BLaER1 (cell line): ENCODE measurements at regions not wholly inside any gene's neighbourhood (a gene's known extent, or its start where the extent isn't known, plus 50 kb on each side); places are given as distances from the start of the nearest gene placed in this dataset.

Experiments
- H3K27ac ChIP-seq: shearing (Covaris generic); formaldehyde crosslinking; 2 replicates; pipeline ENCODE4 v1.8.1; 2022
- H3K27me3 ChIP-seq: shearing (Covaris generic); formaldehyde crosslinking; 2 replicates; pipeline ENCODE4 v1.8.1; 2022
- H3K36me3 ChIP-seq: shearing (Covaris generic); formaldehyde crosslinking; 2 replicates; pipeline ENCODE4 v1.8.1; 2022
- H3K4me1 ChIP-seq: shearing (Covaris generic); formaldehyde crosslinking; 2 replicates; pipeline ENCODE4 v1.8.1; 2022
- H3K4me2 ChIP-seq: shearing (Covaris generic); formaldehyde crosslinking; 2 replicates; pipeline ENCODE4 v1.8.1; 2022
- H3K4me3 ChIP-seq: shearing (Covaris generic); formaldehyde crosslinking; 2 replicates; pipeline ENCODE4 v1.8.1; 2022
- H3K9ac ChIP-seq: shearing (Covaris generic); formaldehyde crosslinking; 2 replicates; pipeline ENCODE4 v1.8.1; 2022
- H3K9me3 ChIP-seq: shearing (Covaris generic); formaldehyde crosslinking; 2 replicates; pipeline ENCODE4 v1.8.1; 2022
- H4K20me1 ChIP-seq: shearing (Covaris generic); formaldehyde crosslinking; 2 replicates; pipeline ENCODE4 v1.8.1; 2022
- Cebpa-rat ChIP-seq: shearing (Covaris generic); IDR thresholded peaks from 2 replicates; pipeline ENCODE4 v1.8.1; 2022

GRCh38 chr22:34334893-34335292, 414.6 kb upstream of the LARGE1 start:
- TF ChIP-seq Cebpa-rat, result no peak
- Histone ChIP-seq H3K27ac (no peak overlapping the region), H3K9me3 (peaks cover 29% of the 10 kb centered on the region), H3K4me1 (no peaks in the 10 kb centered on the region), H3K4me2 (no peak overlapping the region), H3K27me3 (no peaks in the 10 kb centered on the region), H4K20me1 (no peaks in the 10 kb centered on the region), H3K4me3 (no peak overlapping the region), H3K9ac (no peak overlapping the region), H3K36me3 (no peaks in the 10 kb centered on the region)

GRCh38 chr22:34344702-34345101, 424.4 kb upstream of the LARGE1 start:
- H4K20me1 ChIP-seq, result no peaks in the 10 kb centered on the region
- H3K4me2 ChIP-seq, result no peak overlapping the region
- no peaks in the 10 kb centered on the region for H3K36me3 ChIP-seq
- H3K4me1 ChIP-seq, result no peaks in the 10 kb centered on the region
- no peak overlapping the region for H3K27ac ChIP-seq
- TF ChIP-seq Cebpa-rat, result no peak
- H3K9me3 ChIP-seq, result no peaks in the 10 kb centered on the region
- no peak overlapping the region for H3K4me3 ChIP-seq
- no peak overlapping the region for H3K9ac ChIP-seq
- no peaks in the 10 kb centered on the region for H3K27me3 ChIP-seq

GRCh38 chr22:34354071-34354817, 434.0 kb upstream of the LARGE1 start:
- Histone ChIP-seq H3K4me3 (no peak overlapping the region), H3K27ac (no peak overlapping the region), H3K4me1 (no peaks in the 10 kb centered on the region), H4K20me1 (no peaks in the 10 kb centered on the region), H3K27me3 (no peaks in the 10 kb centered on the region), H3K9ac (no peak overlapping the region), H3K4me2 (no peak overlapping the region), H3K9me3 (no peaks in the 10 kb centered on the region), H3K36me3 (no peaks in the 10 kb centered on the region)
- TF ChIP-seq Cebpa-rat, result no peak

GRCh38 chr22:34356481-34356880, 436.2 kb upstream of the LARGE1 start:
- H3K4me3 ChIP-seq, result no peak overlapping the region
- no peaks in the 10 kb centered on the region for H3K9me3 ChIP-seq
- no peak for TF ChIP-seq Cebpa-rat
- no peaks in the 10 kb centered on the region for H3K4me1 ChIP-seq
- no peaks in the 10 kb centered on the region for H3K36me3 ChIP-seq
- no peak overlapping the region for H3K4me2 ChIP-seq
- no peak overlapping the region for H3K9ac ChIP-seq
- H3K27me3 ChIP-seq, result no peaks in the 10 kb centered on the region
- no peaks in the 10 kb centered on the region for H4K20me1 ChIP-seq
- H3K27ac ChIP-seq, result no peak overlapping the region

- Histone ChIP-seq H3K27ac (no peak overlapping the region), H3K36me3 (no peaks in the 10 kb centered on the region), H3K27me3 (no peaks in the 10 kb centered on the region), H4K20me1 (no peaks in the 10 kb centered on the region), H3K4me1 (no peaks in the 10 kb centered on the region), H3K9me3 (peaks cover 16% of the 10 kb centered on the region), H3K4me3 (no peak overlapping the region), H3K4me2 (no peak overlapping the region), H3K9ac (no peak overlapping the region)
- TF ChIP-seq Cebpa-rat, result no peak
These were observed 450.4 kb upstream of the LARGE1 start for GRCh38 chr22:34370711-34371110.

- TF ChIP-seq Cebpa-rat, result no peak
- no peak overlapping the region for H3K9ac ChIP-seq
- no peaks in the 10 kb centered on the region for H3K9me3 ChIP-seq
- H3K36me3 ChIP-seq, result no peaks in the 10 kb centered on the region
- H3K27ac ChIP-seq, result no peak overlapping the region
- H3K4me2 ChIP-seq, result no peak overlapping the region
- no peak overlapping the region for H3K4me3 ChIP-seq
- no peaks in the 10 kb centered on the region for H4K20me1 ChIP-seq
- no peaks in the 10 kb centered on the region for H3K4me1 ChIP-seq
- no peaks in the 10 kb centered on the region for H3K27me3 ChIP-seq
These were observed 459.5 kb upstream of the LARGE1 start for GRCh38 chr22:34379825-34380224.

GRCh38 chr22:34380532-34380931, 460.3 kb upstream of the LARGE1 start:
- Histone ChIP-seq H3K36me3 (no peaks in the 10 kb centered on the region), H3K9me3 (no peaks in the 10 kb centered on the region), H3K27ac (no peak overlapping the region), H3K4me2 (no peak overlapping the region), H3K4me1 (no peaks in the 10 kb centered on the region), H3K4me3 (no peak overlapping the region), H3K9ac (no peak overlapping the region), H4K20me1 (no peaks in the 10 kb centered on the region), H3K27me3 (no peaks in the 10 kb centered on the region)
- no peak for TF ChIP-seq Cebpa-rat

GRCh38 chr22:34390400-34390799, 470.1 kb upstream of the LARGE1 start:
- no peaks in the 10 kb centered on the region; the same call in 1 of the 2 replicates for H3K27me3 ChIP-seq
- H3K4me3 ChIP-seq, result no peak overlapping the region
- TF ChIP-seq Cebpa-rat, result no peak
- no peak overlapping the region for H3K9ac ChIP-seq
- H3K27ac ChIP-seq, result no peak overlapping the region
- no peaks in the 10 kb centered on the region for H3K4me1 ChIP-seq
- H4K20me1 ChIP-seq, result no peaks in the 10 kb centered on the region
- H3K9me3 ChIP-seq, result peaks cover 7% of the 10 kb centered on the region; the same call in 1 of the 2 replicates
- H3K4me2 ChIP-seq, result no peak overlapping the region
- no peaks in the 10 kb centered on the region for H3K36me3 ChIP-seq

GRCh38 chr22:34395370-34395769, 475.1 kb upstream of the LARGE1 start:
- no peaks in the 10 kb centered on the region for H4K20me1 ChIP-seq
- H3K4me3 ChIP-seq, result no peak overlapping the region
- H3K4me2 ChIP-seq, result no peak overlapping the region
- H3K27ac ChIP-seq, result no peak overlapping the region
- no peaks in the 10 kb centered on the region for H3K36me3 ChIP-seq
- no peaks in the 10 kb centered on the region; the same call in 1 of the 2 replicates for H3K27me3 ChIP-seq
- H3K9ac ChIP-seq, result no peak overlapping the region
- no peak for TF ChIP-seq Cebpa-rat
- H3K9me3 ChIP-seq, result peaks cover 6% of the 10 kb centered on the region; the same call in 1 of the 2 replicates
- H3K4me1 ChIP-seq, result no peaks in the 10 kb centered on the region

GRCh38 chr22:34403667-34404066, 483.4 kb upstream of the LARGE1 start:
- Histone ChIP-seq H3K36me3 (no peaks in the 10 kb centered on the region), H4K20me1 (no peaks in the 10 kb centered on the region), H3K27ac (no peak overlapping the region), H3K9me3 (no peaks in the 10 kb centered on the region), H3K9ac (no peak overlapping the region), H3K27me3 (no peaks in the 10 kb centered on the region), H3K4me1 (no peaks in the 10 kb centered on the region), H3K4me2 (no peak overlapping the region), H3K4me3 (no peak overlapping the region)
- no peak for TF ChIP-seq Cebpa-rat

GRCh38 chr22:34410111-34410510, 489.8 kb upstream of the LARGE1 start:
- H3K4me2 ChIP-seq, result no peak overlapping the region
- no peaks in the 10 kb centered on the region for H3K36me3 ChIP-seq

More at GRCh38 chr22:34410111-34410510, 489.8 kb upstream of the LARGE1 start:
- Histone ChIP-seq H3K9ac (no peak overlapping the region), H3K27ac (no peak overlapping the region), H4K20me1 (no peaks in the 10 kb centered on the region), H3K4me1 (no peaks in the 10 kb centered on the region), H3K27me3 (no peaks in the 10 kb centered on the region), H3K9me3 (no peaks in the 10 kb centered on the region), H3K4me3 (no peak overlapping the region)
- TF ChIP-seq Cebpa-rat, result no peak
